Fibroblast of lung (primary cell): ENCODE measurements at regions not wholly inside any gene's neighbourhood (a gene's known extent, or its start where the extent isn't known, plus 50 kb on each side); places are given as distances from the start of the nearest gene placed in this dataset.

ENCODE experiments used
- DNase-seq, 2 donors: peaks; one replicate each; pipeline versions ENCODE4 v3.0.0 to v3.0.0-alpha.2; 2010; ENCODE audit warnings: low read depth in 2 of 2
- H2AFZ ChIP-seq: 2 replicates; pipeline ENCODE4 v1.5.1; 2012; ENCODE audit warnings: low read length, control low read depth, inconsistent platforms
- H3K27ac ChIP-seq: 2 replicates; pipeline ENCODE4 v1.5.1; 2011; ENCODE audit warnings: low read length, control low read depth; ENCODE audit not compliant: insufficient read depth
- H3K27me3 ChIP-seq: 2 replicates; pipeline ENCODE4 v1.5.1; 2011; ENCODE audit warnings: mild to moderate bottlenecking, low read length; ENCODE audit not compliant: control insufficient read depth, insufficient read depth
- H3K36me3 ChIP-seq: 2 replicates; pipeline ENCODE4 v1.5.1; 2011; ENCODE audit warnings: low read length; ENCODE audit not compliant: control insufficient read depth, insufficient read depth
- H3K4me1 ChIP-seq: 2 replicates; pipeline ENCODE4 v1.5.1; 2011; ENCODE audit warnings: low read length; ENCODE audit not compliant: control insufficient read depth, insufficient read depth; ENCODE audit errors: extremely low read depth
- H3K4me2 ChIP-seq: 2 replicates; pipeline ENCODE4 v1.5.1; 2011; ENCODE audit warnings: low read length, control low read depth; ENCODE audit not compliant: insufficient read depth; ENCODE audit errors: extremely low read depth
- H3K4me3 ChIP-seq, 4 experiments: fragments of 200-600 bp in 1 of 4; sonication (generic) in 1 of 4; replicated peaks in 1 of 4; 2 replicates each; pipeline ENCODE4 v1.5.1; 2011 to 2016; ENCODE audit warnings: low read length in 4 of 4, low read depth in 3 of 4, mild to moderate bottlenecking in 3 of 4, control low read depth in 2 of 4, inconsistent platforms in 1 of 4, mixed read lengths in 1 of 4; ENCODE audit not compliant: insufficient read depth in 1 of 4; ENCODE audit errors: control extremely low read depth in 1 of 4
- H3K79me2 ChIP-seq: 2 replicates; pipeline ENCODE4 v1.5.1; 2012; ENCODE audit warnings: mild to moderate bottlenecking, low read length, inconsistent platforms; ENCODE audit not compliant: control insufficient read depth, insufficient read depth
- H3K9ac ChIP-seq: 2 replicates; pipeline ENCODE4 v1.5.1; 2011; ENCODE audit warnings: mild to moderate bottlenecking, low read length, control low read depth; ENCODE audit not compliant: insufficient read depth
- H3K9me3 ChIP-seq: 2 replicates; pipeline ENCODE4 v1.5.1; 2012; ENCODE audit warnings: low read depth, low read length; ENCODE audit not compliant: control insufficient read depth, insufficient read depth
- H4K20me1 ChIP-seq: 2 replicates; pipeline ENCODE4 v1.5.1; 2011; ENCODE audit warnings: low read length; ENCODE audit not compliant: control insufficient read depth, insufficient read depth; ENCODE audit errors: extremely low read depth
- CTCF ChIP-seq, 2 donors: IDR thresholded peaks in 1 of 2; conservative IDR thresholded peaks in 1 of 2; 1 replicate in 1 of 2; 2 replicates in 1 of 2; pipeline ENCODE4 v1.5.1; 2011 to 2012; ENCODE audit warnings: low read length in 2 of 2, control low read depth in 1 of 2, inconsistent platforms in 1 of 2, low read depth in 1 of 2, mild to moderate bottlenecking in 1 of 2
- EZH2 ChIP-seq: IDR thresholded peaks from 2 replicates; pipeline ENCODE4 v1.5.1; 2012; ENCODE audit warnings: low read length, control low read depth, mild to moderate bottlenecking; ENCODE audit errors: missing control alignments

GRCh38 chr9:85117831-85118230, 448.3 kb downstream of the NTRK2 start:
- H3K79me2 ChIP-seq: no peaks in the 10 kb centered on the region
- no peak overlapping the region for H3K9ac ChIP-seq
- H3K4me3 ChIP-seq: no peak overlapping the region
- no peak overlapping the region for H3K4me2 ChIP-seq
- TF ChIP-seq CTCF (conservative IDR thresholded peaks at IDR 0.05 in 1 of 2, IDR thresholded peaks at IDR 0.05 in 1 of 2; ENCODE audit: low read depth in 1 of 2, low read length in 2 of 2) (no peak), EZH2 (no peak)
- no peaks in the 10 kb centered on the region for H3K36me3 ChIP-seq
- H3K27me3 ChIP-seq: no peaks in the 10 kb centered on the region
- no peaks in the 10 kb centered on the region for H4K20me1 ChIP-seq
- H2AFZ ChIP-seq: no peak overlapping the region
- DNase-seq: no peak
- no peaks in the 10 kb centered on the region for H3K4me1 ChIP-seq
- H3K27ac ChIP-seq: no peak overlapping the region
- no peaks in the 10 kb centered on the region for H3K9me3 ChIP-seq

GRCh38 chr9:85115473-85115872, 445.9 kb downstream of the NTRK2 start:
- Histone ChIP-seq H3K4me1 (no peaks in the 10 kb centered on the region), H4K20me1 (no peaks in the 10 kb centered on the region), H3K9ac (no peak overlapping the region), H3K27me3 (no peaks in the 10 kb centered on the region), H2AFZ (no peak overlapping the region), H3K36me3 (no peaks in the 10 kb centered on the region), H3K4me2 (no peak overlapping the region), H3K4me3 (no peak overlapping the region), H3K27ac (no peak overlapping the region), H3K79me2 (no peaks in the 10 kb centered on the region), H3K9me3 (no peaks in the 10 kb centered on the region)
- no peak for DNase-seq
- TF ChIP-seq CTCF (conservative IDR thresholded peaks at IDR 0.05 in 1 of 2, IDR thresholded peaks at IDR 0.05 in 1 of 2; ENCODE audit: low read depth in 1 of 2, low read length in 2 of 2): no peak
- no peak for TF ChIP-seq EZH2

- no peak overlapping the region for H3K4me2 ChIP-seq
- H3K27me3 ChIP-seq: no peaks in the 10 kb centered on the region
- TF ChIP-seq CTCF (conservative IDR thresholded peaks at IDR 0.05 in 1 of 2, IDR thresholded peaks at IDR 0.05 in 1 of 2; ENCODE audit: low read depth in 1 of 2, low read length in 2 of 2): no peak
- TF ChIP-seq EZH2: no peak
- H3K4me1 ChIP-seq: no peaks in the 10 kb centered on the region
- H3K9me3 ChIP-seq: no peaks in the 10 kb centered on the region
- peak in 1 of 2 donors; percentile 44 for DNase-seq
- no peaks in the 10 kb centered on the region for H3K36me3 ChIP-seq
- no peaks in the 10 kb centered on the region for H3K79me2 ChIP-seq
- no peak overlapping the region for H3K9ac ChIP-seq
- no peak overlapping the region for H3K27ac ChIP-seq
- no peaks in the 10 kb centered on the region for H4K20me1 ChIP-seq
- H3K4me3 ChIP-seq: no peak overlapping the region
- H2AFZ ChIP-seq: no peak overlapping the region
Measured at GRCh38 chr9:85114799-85115198, 445.3 kb downstream of the NTRK2 start.
